ENCODE measurements at regions not wholly inside any gene's neighbourhood (a gene's known extent, or its start where the extent isn't known, plus 50 kb on each side); places are given as distances from the start of the nearest gene placed in this dataset.

- Mint-ChIP-seq H3K4me3 (no peak overlapping the region), H3K27me3 (ENCODE audit: low read depth in 3 of 3) (peaks cover 1 to 8% (median 2%) of the 10 kb centered on the region in 3 donors), H3K27ac (no peak overlapping the region), H3K36me3 (peaks cover 15 to 38% (median 19%) of the 10 kb centered on the region in 3 donors), H3K4me1 (peaks cover 3 to 15% of the 10 kb centered on the region in 2 donors), H3K9me3 (no peaks in the 10 kb centered on the region)
- no peak for DNase-seq
These were observed 76.0 kb downstream of the DOP1B start for GRCh38 chr21:36232641-36233040.

- Mint-ChIP-seq H3K36me3 (peaks cover 14 to 38% (median 23%) of the 10 kb centered on the region in 3 donors), H3K4me1 (peaks cover 3 to 15% of the 10 kb centered on the region in 2 donors), H3K27me3 (ENCODE audit: low read depth in 3 of 3) (peaks cover 0 to 8% (median 1%) of the 10 kb centered on the region in 3 donors), H3K27ac (peak overlapping the region in 1 of 6 donors; percentile 49), H3K4me3 (no peak overlapping the region), H3K9me3 (no peaks in the 10 kb centered on the region)
- no peak for DNase-seq
These were observed 78.5 kb downstream of the DOP1B start for GRCh38 chr21:36235058-36235582.

GRCh38 chr21:36236052-36236730 lies 79.6 kb downstream of the DOP1B start:
- no peak overlapping the region for H3K4me3 Mint-ChIP-seq
- peaks cover 0 to 6% (median 1%) of the 10 kb centered on the region in 3 donors for H3K27me3 Mint-ChIP-seq (ENCODE audit: low read depth in 3 of 3)
- peaks cover 11 to 32% (median 15%) of the 10 kb centered on the region in 3 donors for H3K36me3 Mint-ChIP-seq
- H3K9me3 Mint-ChIP-seq: no peaks in the 10 kb centered on the region
- peak overlapping the region in 1 of 6 donors; percentile 53 for H3K27ac Mint-ChIP-seq
- peaks cover 3 to 15% of the 10 kb centered on the region in 2 donors for H3K4me1 Mint-ChIP-seq
- no peak for DNase-seq

- peaks cover 11 to 27% (median 11%) of the 10 kb centered on the region in 3 donors for H3K36me3 Mint-ChIP-seq
- no peak overlapping the region for H3K4me3 Mint-ChIP-seq
- peaks cover 0 to 6% (median 1%) of the 10 kb centered on the region in 3 donors for H3K27me3 Mint-ChIP-seq (ENCODE audit: low read depth in 3 of 3)
- peaks cover 3 to 16% of the 10 kb centered on the region in 2 donors for H3K4me1 Mint-ChIP-seq
- no peak for DNase-seq
- H3K9me3 Mint-ChIP-seq: no peaks in the 10 kb centered on the region
- no peak overlapping the region for H3K27ac Mint-ChIP-seq
These were observed 80.8 kb downstream of the DOP1B start for GRCh38 chr21:36237441-36237840.

GRCh38 chr21:36239585-36239984 lies 80.4 kb upstream of the MORC3 start:
- H3K4me3 Mint-ChIP-seq: no peak overlapping the region
- H3K4me1 Mint-ChIP-seq: peaks cover 2 to 6% of the 10 kb centered on the region in 2 donors
- no peak for DNase-seq
- H3K9me3 Mint-ChIP-seq: no peaks in the 10 kb centered on the region
- H3K27me3 Mint-ChIP-seq (ENCODE audit: low read depth in 3 of 3): peaks cover 0 to 2% (median 0%) of the 10 kb centered on the region in 3 donors
- H3K36me3 Mint-ChIP-seq: peaks cover under 1 to 14% (median 7%) of the 10 kb centered on the region in 3 donors
- peak overlapping the region in 1 of 6 donors; percentile 69 for H3K27ac Mint-ChIP-seq

- no peak for DNase-seq
- peaks cover 3 to 26% (median 7%) of the 10 kb centered on the region in 3 donors for H3K36me3 Mint-ChIP-seq
These were observed 78.3 kb upstream of the MORC3 start for GRCh38 chr21:36241717-36242116.

GRCh38 chr21:36245115-36245514 lies 74.9 kb upstream of the MORC3 start:
- no peak for DNase-seq
- no peak overlapping the region for H3K27ac Mint-ChIP-seq
- H3K4me3 Mint-ChIP-seq: no peak overlapping the region
- H3K36me3 Mint-ChIP-seq: peaks cover 13 to 39% (median 24%) of the 10 kb centered on the region in 3 donors
- H3K27me3 Mint-ChIP-seq (ENCODE audit: low read depth in 3 of 3): no peaks in the 10 kb centered on the region
- peaks cover 2 to 5% of the 10 kb centered on the region in 2 donors for H3K4me1 Mint-ChIP-seq
- no peaks in the 10 kb centered on the region for H3K9me3 Mint-ChIP-seq

More at GRCh38 chr21:36241717-36242116, 78.3 kb upstream of the MORC3 start:
- H3K27ac Mint-ChIP-seq: peak overlapping the region in 2 of 6 donors; percentile 13 to 26
- no peaks in the 10 kb centered on the region for H3K27me3 Mint-ChIP-seq (ENCODE audit: low read depth in 3 of 3)
- H3K4me3 Mint-ChIP-seq: no peak overlapping the region
- peaks cover 2 to 5% of the 10 kb centered on the region in 2 donors for H3K4me1 Mint-ChIP-seq
- H3K9me3 Mint-ChIP-seq: no peaks in the 10 kb centered on the region

GRCh38 chr21:36245649-36246048 lies 74.3 kb upstream of the MORC3 start:
- no peak overlapping the region for H3K4me3 Mint-ChIP-seq
- DNase-seq: no peak
- H3K27ac Mint-ChIP-seq: no peak overlapping the region
- peaks cover 13 to 44% (median 28%) of the 10 kb centered on the region in 3 donors for H3K36me3 Mint-ChIP-seq
- H3K27me3 Mint-ChIP-seq (ENCODE audit: low read depth in 3 of 3): no peaks in the 10 kb centered on the region
- H3K9me3 Mint-ChIP-seq: no peaks in the 10 kb centered on the region
- peaks cover 2 to 5% of the 10 kb centered on the region in 2 donors for H3K4me1 Mint-ChIP-seq

GRCh38 chr21:36246080-36246631 lies 73.8 kb upstream of the MORC3 start:
- peaks cover 2 to 5% of the 10 kb centered on the region in 2 donors for H3K4me1 Mint-ChIP-seq
- no peaks in the 10 kb centered on the region for H3K9me3 Mint-ChIP-seq
- no peak overlapping the region for H3K27ac Mint-ChIP-seq
- H3K36me3 Mint-ChIP-seq: peaks cover 18 to 49% (median 33%) of the 10 kb centered on the region in 3 donors
- no peaks in the 10 kb centered on the region for H3K27me3 Mint-ChIP-seq (ENCODE audit: low read depth in 3 of 3)
- no peak for DNase-seq
- no peak overlapping the region for H3K4me3 Mint-ChIP-seq

- peaks cover 2 to 4% of the 10 kb centered on the region in 2 donors for H3K4me1 Mint-ChIP-seq
- no peaks in the 10 kb centered on the region for H3K9me3 Mint-ChIP-seq
- peaks cover 18 to 52% (median 34%) of the 10 kb centered on the region in 3 donors for H3K36me3 Mint-ChIP-seq
- H3K27me3 Mint-ChIP-seq (ENCODE audit: low read depth in 3 of 3): peaks cover 0 to 1% (median 0%) of the 10 kb centered on the region in 3 donors
- H3K27ac Mint-ChIP-seq: no peak overlapping the region
- no peak for DNase-seq
- H3K4me3 Mint-ChIP-seq: no peak overlapping the region
These were observed 72.5 kb upstream of the MORC3 start for GRCh38 chr21:36247316-36248010.

- Mint-ChIP-seq H3K4me1 (peaks cover 0 to 10% of the 10 kb centered on the region in 2 donors), H3K27me3 (ENCODE audit: low read depth in 3 of 3) (peaks cover 0 to 2% (median 1%) of the 10 kb centered on the region in 3 donors), H3K27ac (peak overlapping the region in 1 of 6 donors; percentile 28), H3K36me3 (peaks cover 34 to 69% (median 51%) of the 10 kb centered on the region in 3 donors), H3K4me3 (no peak overlapping the region), H3K9me3 (no peaks in the 10 kb centered on the region)
- no peak for DNase-seq
These were observed 70.2 kb upstream of the MORC3 start for GRCh38 chr21:36249576-36250422.

GRCh38 chr21:36250423-36251075 lies 69.4 kb upstream of the MORC3 start:
- H3K27ac Mint-ChIP-seq: peak overlapping the region in 1 of 6 donors; percentile 46
- no peaks in the 10 kb centered on the region for H3K9me3 Mint-ChIP-seq
- peaks cover 0 to 10% of the 10 kb centered on the region in 2 donors for H3K4me1 Mint-ChIP-seq
- H3K36me3 Mint-ChIP-seq: peaks cover 34 to 66% (median 49%) of the 10 kb centered on the region in 3 donors
- H3K4me3 Mint-ChIP-seq: no peak overlapping the region
- peaks cover 0 to 2% (median 1%) of the 10 kb centered on the region in 3 donors for H3K27me3 Mint-ChIP-seq (ENCODE audit: low read depth in 3 of 3)
- no peak for DNase-seq

All from immature natural killer cell (primary cell).